ENCODE measurements at regions not wholly inside any gene's neighbourhood (a gene's known extent, or its start where the extent isn't known, plus 50 kb on each side); places are given as distances from the start of the nearest gene placed in this dataset.

GRCh38 chr5:27465140-27465539, 426.8 kb upstream of the CDH9 start:
- intact Hi-C loops (cut with micrococcal nuclease; ENCODE audit: unreplicated experiment) = no loop called here
- CTCF ChIA-PET = interaction anchor here (0.6 kb wide), 1 partner anchor 466 kb away, joined by 3 read pairs; no protein-coding TSS in a partner anchor
- no peak overlapping the region for H3K4me3 Mint-ChIP-seq (ENCODE audit: low read depth, unreplicated experiment)
- H3K9me3 Mint-ChIP-seq (ENCODE audit: low read depth, unreplicated experiment) = peaks cover 4% of the 10 kb centered on the region
- no peaks in the 10 kb centered on the region for H3K4me1 Mint-ChIP-seq (ENCODE audit: low read depth, unreplicated experiment)
- H3K27me3 Mint-ChIP-seq (ENCODE audit: unreplicated experiment) = no peaks in the 10 kb centered on the region
- DNase-seq = no peak
- H3K36me3 Mint-ChIP-seq (ENCODE audit: insufficient read depth, unreplicated experiment) = no peaks in the 10 kb centered on the region
- BruUV-seq (replicated peaks) = no TSS peak
- H3K27ac Mint-ChIP-seq (ENCODE audit: unreplicated experiment) = no peak overlapping the region
- TF ChIP-seq CTCF (IDR thresholded peaks at IDR 0.05; ENCODE audit: unreplicated experiment) = no peak

- H3K4me1 Mint-ChIP-seq (ENCODE audit: low read depth, unreplicated experiment) = no peaks in the 10 kb centered on the region
- no peak for TF ChIP-seq CTCF (IDR thresholded peaks at IDR 0.05; ENCODE audit: unreplicated experiment)
- BruUV-seq (replicated peaks) = no TSS peak
- no peaks in the 10 kb centered on the region for H3K27me3 Mint-ChIP-seq (ENCODE audit: unreplicated experiment)
- H3K36me3 Mint-ChIP-seq (ENCODE audit: insufficient read depth, unreplicated experiment) = no peaks in the 10 kb centered on the region
- no peak overlapping the region for H3K27ac Mint-ChIP-seq (ENCODE audit: unreplicated experiment)
- no peak for DNase-seq
- no peak overlapping the region for H3K4me3 Mint-ChIP-seq (ENCODE audit: low read depth, unreplicated experiment)
- peaks cover 9% of the 10 kb centered on the region for H3K9me3 Mint-ChIP-seq (ENCODE audit: low read depth, unreplicated experiment)
- intact Hi-C loops (cut with micrococcal nuclease; ENCODE audit: unreplicated experiment) = no loop called here
- CTCF ChIA-PET = no interaction called here
Measured at GRCh38 chr5:27463446-27464149, 425.2 kb upstream of the CDH9 start.

GRCh38 chr5:27462936-27463335, 424.6 kb upstream of the CDH9 start:
- intact Hi-C loops (cut with micrococcal nuclease; ENCODE audit: unreplicated experiment) = no loop called here
- no peaks in the 10 kb centered on the region for H3K27me3 Mint-ChIP-seq (ENCODE audit: unreplicated experiment)
- no peaks in the 10 kb centered on the region for H3K4me1 Mint-ChIP-seq (ENCODE audit: low read depth, unreplicated experiment)
- BruUV-seq (replicated peaks) = no TSS peak
- DNase-seq = no peak
- CTCF ChIA-PET = no interaction called here
- H3K9me3 Mint-ChIP-seq (ENCODE audit: low read depth, unreplicated experiment) = peaks cover 9% of the 10 kb centered on the region
- no peak overlapping the region for H3K27ac Mint-ChIP-seq (ENCODE audit: unreplicated experiment)
- no peak overlapping the region for H3K4me3 Mint-ChIP-seq (ENCODE audit: low read depth, unreplicated experiment)
- no peaks in the 10 kb centered on the region for H3K36me3 Mint-ChIP-seq (ENCODE audit: insufficient read depth, unreplicated experiment)
- no peak for TF ChIP-seq CTCF (IDR thresholded peaks at IDR 0.05; ENCODE audit: unreplicated experiment)

GRCh38 chr5:27458287-27458686, 419.9 kb upstream of the CDH9 start:
- CTCF ChIA-PET = no interaction called here
- no peak for TF ChIP-seq CTCF (IDR thresholded peaks at IDR 0.05; ENCODE audit: unreplicated experiment)
- H3K36me3 Mint-ChIP-seq (ENCODE audit: insufficient read depth, unreplicated experiment) = no peaks in the 10 kb centered on the region
- BruUV-seq (replicated peaks) = no TSS peak
- H3K27ac Mint-ChIP-seq (ENCODE audit: unreplicated experiment) = no peak overlapping the region
- DNase-seq = no peak
- H3K9me3 Mint-ChIP-seq (ENCODE audit: low read depth, unreplicated experiment) = peaks cover 5% of the 10 kb centered on the region
- intact Hi-C loops (cut with micrococcal nuclease; ENCODE audit: unreplicated experiment) = no loop called here
- no peaks in the 10 kb centered on the region for H3K4me1 Mint-ChIP-seq (ENCODE audit: low read depth, unreplicated experiment)
- no peaks in the 10 kb centered on the region for H3K27me3 Mint-ChIP-seq (ENCODE audit: unreplicated experiment)
- no peak overlapping the region for H3K4me3 Mint-ChIP-seq (ENCODE audit: low read depth, unreplicated experiment)
